Esophagus muscularis mucosa (tissue), 4 donors: ENCODE measurements at regions not wholly inside any gene's neighbourhood (a gene's known extent, or its start where the extent isn't known, plus 50 kb on each side); places are given as distances from the start of the nearest gene placed in this dataset.

ENCODE experiments used
- DNase-seq: peaks from one replicate; pipeline ENCODE4 v3.0.0-alpha.2; 2017; ENCODE audit errors: extremely low spot score
- H3K27ac ChIP-seq, 4 donors: fragments of 200-600 bp; sonication (generic); replicated peaks in 1 of 4; 1 replicate in 3 of 4; 2 replicates in 1 of 4; pipeline ENCODE4 v1.5.1; 2016 to 2019; ENCODE audit warnings: mild to moderate bottlenecking in 1 of 4
- H3K27me3 ChIP-seq, 4 donors: fragments of 200-600 bp; sonication (generic); one replicate each; pipeline versions ENCODE4 v1.5.1 to v1.6.0; 2016 to 2019
- H3K36me3 ChIP-seq, 4 donors: fragments of 200-600 bp; sonication (generic); one replicate each; pipeline ENCODE4 v1.5.1; 2016 to 2019
- H3K4me1 ChIP-seq, 4 donors: fragments of 200-600 bp; sonication (generic); one replicate each; pipeline ENCODE4 v1.5.1; 2016 to 2019
- H3K4me3 ChIP-seq, 4 donors: fragments of 200-600 bp; sonication (generic); 1 replicate in 2 of 4; 2 replicates in 2 of 4; pipeline ENCODE4 v1.5.1; 2016 to 2019; ENCODE audit warnings: mild to moderate bottlenecking in 4 of 4, moderate library complexity in 1 of 4
- H3K9me3 ChIP-seq, 4 donors: fragments of 200-600 bp; sonication (generic); 1 replicate in 3 of 4; 2 replicates in 1 of 4; pipeline ENCODE4 v1.5.1; 2016 to 2019
- CTCF ChIP-seq, 3 experiments: fragments of 200-600 bp in 2 of 3; fragments of 450-650 bp in 1 of 3; sonication (generic) in 2 of 3; IDR thresholded peaks; one replicate each; pipeline ENCODE4 v1.5.1; 2017 to 2019; ENCODE audit warnings: antibody characterized with exemption in 3 of 3, mild to moderate bottlenecking in 2 of 3, moderate library complexity in 1 of 3
- EP300 ChIP-seq: sonication (generic); formaldehyde crosslinking; IDR thresholded peaks from one replicate; pipeline ENCODE4 v1.6.1; 2017; ENCODE audit warnings: antibody characterized with exemption
- POLR2A ChIP-seq: fragments of 450-650 bp; IDR thresholded peaks from one replicate; pipeline ENCODE4 v1.6.1; 2017; ENCODE audit warnings: antibody characterized with exemption, moderate library complexity, mild to moderate bottlenecking, low read depth
- POLR2AphosphoS5 ChIP-seq, 2 donors: sonication (generic); formaldehyde crosslinking; IDR thresholded peaks; one replicate each; pipeline ENCODE4 v1.6.1; 2017; ENCODE audit warnings: antibody characterized with exemption in 2 of 2
- WGBS: methylation state at CpG from one replicate; pipeline ENCODE4 v1.1.5; 2018; 5-methylcytosine and 5-hydroxymethylcytosine counted together
- intact Hi-C: fragments of 100-400 bp; cut with DNase I; formaldehyde crosslinking; loops from one replicate; pipeline ENCODE4 v1.15.1; 2023

GRCh38 chr4:23993373-23993772 is 103.5 kb upstream of the PPARGC1A start:
- intact Hi-C loops: no loop called here
- WGBS: 85% methylated on average over 1 of the region's 1 CpG
- H3K27me3 ChIP-seq: no peaks in the 10 kb centered on the region
- H3K27ac ChIP-seq: no peak overlapping the region
- TF ChIP-seq POLR2A (no peak), POLR2AphosphoS5 (IDR thresholded peaks at IDR 0.05) (no peak), EP300 (no peak), CTCF (IDR thresholded peaks at IDR 0.05) (no peak)
- H3K4me1 ChIP-seq: no peaks in the 10 kb centered on the region
- DNase-seq: no peak
- H3K36me3 ChIP-seq: no peaks in the 10 kb centered on the region
- H3K4me3 ChIP-seq: no peak overlapping the region
- no peaks in the 10 kb centered on the region for H3K9me3 ChIP-seq

- Histone ChIP-seq H3K36me3 (no peaks in the 10 kb centered on the region), H3K27ac (no peak overlapping the region), H3K27me3 (no peaks in the 10 kb centered on the region), H3K4me3 (no peak overlapping the region), H3K4me1 (no peaks in the 10 kb centered on the region), H3K9me3 (no peaks in the 10 kb centered on the region)
- TF ChIP-seq EP300 (no peak), POLR2AphosphoS5 (IDR thresholded peaks at IDR 0.05) (no peak), CTCF (IDR thresholded peaks at IDR 0.05) (no peak), POLR2A (no peak)
- DNase-seq: no peak
- 71% methylated on average over 1 of the region's 1 CpG for WGBS
- intact Hi-C loops: no loop called here
Observed at GRCh38 chr4:23991444-23991843, 101.6 kb upstream of the PPARGC1A start.

GRCh38 chr4:23986270-23986669 is 96.4 kb upstream of the PPARGC1A start:
- H3K4me3 ChIP-seq: no peak overlapping the region
- H3K9me3 ChIP-seq: no peaks in the 10 kb centered on the region
- intact Hi-C loops: no loop called here
- no peak overlapping the region for H3K27ac ChIP-seq
- no peaks in the 10 kb centered on the region for H3K27me3 ChIP-seq
- peaks cover 0 to 3% (median 0%) of the 10 kb centered on the region in 4 donors for H3K4me1 ChIP-seq
- TF ChIP-seq POLR2A: no peak
- TF ChIP-seq POLR2AphosphoS5 (IDR thresholded peaks at IDR 0.05): no peak
- no peak for TF ChIP-seq EP300
- no peaks in the 10 kb centered on the region for H3K36me3 ChIP-seq
- DNase-seq: no peak
- 79% methylated on average over 5 of the region's 5 CpGs for WGBS

GRCh38 chr4:23981328-23981727 is 91.5 kb upstream of the PPARGC1A start:
- H3K4me3 ChIP-seq: no peak overlapping the region
- no peak overlapping the region for H3K27ac ChIP-seq
- H3K4me1 ChIP-seq: peaks cover 0 to 19% (median 8%) of the 10 kb centered on the region in 4 donors
- intact Hi-C loops: no loop called here
- H3K9me3 ChIP-seq: no peaks in the 10 kb centered on the region
- H3K36me3 ChIP-seq: no peaks in the 10 kb centered on the region
- DNase-seq: no peak
- no peaks in the 10 kb centered on the region for H3K27me3 ChIP-seq
- no peak for TF ChIP-seq CTCF (IDR thresholded peaks at IDR 0.05)
- TF ChIP-seq POLR2A: no peak
- no peak for TF ChIP-seq EP300
- no peak for TF ChIP-seq POLR2AphosphoS5 (IDR thresholded peaks at IDR 0.05)
- 93% methylated on average over 1 of the region's 1 CpG for whole genome bisulfite sequencing

GRCh38 chr4:23979534-23979933 is 89.7 kb upstream of the PPARGC1A start:
- TF ChIP-seq CTCF (IDR thresholded peaks at IDR 0.05) (no peak), EP300 (no peak), POLR2A (no peak), POLR2AphosphoS5 (IDR thresholded peaks at IDR 0.05) (no peak)
- 75% methylated on average over 5 of the region's 5 CpGs for WGBS
- intact Hi-C loops: no loop called here
- peaks cover 0 to 19% (median 8%) of the 10 kb centered on the region in 4 donors for H3K4me1 ChIP-seq
- H3K27ac ChIP-seq: no peak overlapping the region
- H3K27me3 ChIP-seq: no peaks in the 10 kb centered on the region
- no peaks in the 10 kb centered on the region for H3K9me3 ChIP-seq
- H3K4me3 ChIP-seq: no peak overlapping the region
- no peaks in the 10 kb centered on the region for H3K36me3 ChIP-seq
- DNase-seq: no peak
